ENCODE measurements at regions not wholly inside any gene's neighbourhood (a gene's known extent, or its start where the extent isn't known, plus 50 kb on each side); places are given as distances from the start of the nearest gene placed in this dataset.
"Not testable (repeated sequence)": the region's sequence is repeated elsewhere in the genome, so short reads cannot be mapped to it uniquely, and the experiment has no call there.

DNA sequence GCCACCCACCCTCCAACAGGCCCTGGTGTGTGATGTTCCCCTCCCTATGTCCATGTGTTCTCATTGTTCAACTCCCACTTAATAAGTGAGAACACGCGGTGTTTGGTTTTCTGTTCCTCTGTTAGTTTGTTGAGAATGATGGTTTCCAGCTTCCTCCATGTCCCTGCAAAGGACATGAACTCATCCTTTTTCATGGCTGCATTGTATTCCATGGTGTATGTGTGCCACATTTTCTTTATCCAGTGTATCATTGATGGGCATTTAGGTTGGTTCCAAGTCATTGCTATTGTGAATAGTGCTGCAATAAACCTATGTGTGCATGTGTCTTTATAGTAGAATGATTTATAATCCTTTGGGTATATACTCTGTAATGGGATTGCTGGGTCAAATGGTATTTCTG lies 424.2 kb upstream of the MEF2C start:
- not testable (repeated sequence) for TF ChIP-seq POLR2A (IDR thresholded peaks at IDR 0.05; ENCODE audit: low read depth, low read length); MAFK (IDR thresholded peaks at IDR 0.05; ENCODE audit: low read depth, low read length); MXI1 (IDR thresholded peaks at IDR 0.05; ENCODE audit: borderline replicate concordance, low read depth, low read length); RAD21 (IDR thresholded peaks at IDR 0.05; ENCODE audit: low read length); CEBPB (IDR thresholded peaks at IDR 0.05; ENCODE audit: low read depth, low read length); RCOR1 (IDR thresholded peaks at IDR 0.05; ENCODE audit: insufficient replicate concordance, low read length)
- TF ChIP-seq, protein P1, sequence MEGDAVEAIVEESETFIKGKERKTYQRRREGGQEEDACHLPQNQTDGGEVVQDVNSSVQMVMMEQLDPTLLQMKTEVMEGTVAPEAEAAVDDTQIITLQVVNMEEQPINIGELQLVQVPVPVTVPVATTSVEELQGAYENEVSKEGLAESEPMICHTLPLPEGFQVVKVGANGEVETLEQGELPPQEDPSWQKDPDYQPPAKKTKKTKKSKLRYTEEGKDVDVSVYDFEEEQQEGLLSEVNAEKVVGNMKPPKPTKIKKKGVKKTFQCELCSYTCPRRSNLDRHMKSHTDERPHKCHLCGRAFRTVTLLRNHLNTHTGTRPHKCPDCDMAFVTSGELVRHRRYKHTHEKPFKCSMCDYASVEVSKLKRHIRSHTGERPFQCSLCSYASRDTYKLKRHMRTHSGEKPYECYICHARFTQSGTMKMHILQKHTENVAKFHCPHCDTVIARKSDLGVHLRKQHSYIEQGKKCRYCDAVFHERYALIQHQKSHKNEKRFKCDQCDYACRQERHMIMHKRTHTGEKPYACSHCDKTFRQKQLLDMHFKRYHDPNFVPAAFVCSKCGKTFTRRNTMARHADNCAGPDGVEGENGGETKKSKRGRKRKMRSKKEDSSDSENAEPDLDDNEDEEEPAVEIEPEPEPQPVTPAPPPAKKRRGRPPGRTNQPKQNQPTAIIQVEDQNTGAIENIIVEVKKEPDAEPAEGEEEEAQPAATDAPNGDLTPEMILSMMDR (conservative IDR thresholded peaks at IDR 0.05; ENCODE audit: low read depth, low read length): not testable (repeated sequence)
- TF ChIP-seq, protein P2, sequence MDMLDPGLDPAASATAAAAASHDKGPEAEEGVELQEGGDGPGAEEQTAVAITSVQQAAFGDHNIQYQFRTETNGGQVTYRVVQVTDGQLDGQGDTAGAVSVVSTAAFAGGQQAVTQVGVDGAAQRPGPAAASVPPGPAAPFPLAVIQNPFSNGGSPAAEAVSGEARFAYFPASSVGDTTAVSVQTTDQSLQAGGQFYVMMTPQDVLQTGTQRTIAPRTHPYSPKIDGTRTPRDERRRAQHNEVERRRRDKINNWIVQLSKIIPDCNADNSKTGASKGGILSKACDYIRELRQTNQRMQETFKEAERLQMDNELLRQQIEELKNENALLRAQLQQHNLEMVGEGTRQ (IDR thresholded peaks at IDR 0.05; ENCODE audit: low read depth, low read length): not testable (repeated sequence)
